ENCODE measurements at regions not wholly inside any gene's neighbourhood (a gene's known extent, or its start where the extent isn't known, plus 50 kb on each side); places are given as distances from the start of the nearest gene placed in this dataset.

- no peak for TF ChIP-seq CTCF (IDR thresholded peaks at IDR 0.05; ENCODE audit: insufficient read depth, low read depth, low read length, missing control alignments)
- DNase-seq (ENCODE audit: low read depth): no peak
- H3K4me3 ChIP-seq (ENCODE audit: low read depth, low read length): no peak overlapping the region
Observed at GRCh38 chr6:147078106-147078505, 126.1 kb upstream of the STXBP5 start.

- no peak for TF ChIP-seq CTCF (IDR thresholded peaks at IDR 0.05; ENCODE audit: insufficient read depth, low read depth, low read length, missing control alignments)
- H3K4me3 ChIP-seq (ENCODE audit: low read depth, low read length): no peak overlapping the region
- DNase-seq (ENCODE audit: low read depth): no peak
Observed at GRCh38 chr6:147078602-147079001, 125.6 kb upstream of the STXBP5 start.

DNA sequence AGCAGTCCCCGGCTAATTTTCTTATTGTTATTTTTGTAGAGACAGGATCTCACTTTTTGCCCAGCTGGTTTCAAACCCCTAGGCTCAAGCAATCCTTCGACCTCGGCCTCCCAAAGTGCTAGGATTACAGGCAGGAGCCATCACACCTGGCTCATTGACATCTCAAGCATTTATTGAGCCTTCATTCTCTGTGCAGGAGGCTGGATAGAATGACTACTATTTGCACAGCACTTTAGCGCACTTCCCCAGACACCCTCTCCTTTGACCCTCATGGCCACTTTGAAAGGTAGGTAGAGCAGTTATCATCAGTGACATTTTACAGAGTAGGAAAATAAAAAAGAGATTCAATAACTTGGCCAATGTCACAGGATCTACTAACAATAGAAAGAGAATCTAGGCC is 124.0 kb upstream of the STXBP5 start:
- TF ChIP-seq CTCF (IDR thresholded peaks at IDR 0.05; ENCODE audit: insufficient read depth, low read depth, low read length, missing control alignments): no peak
- DNase-seq (ENCODE audit: low read depth): no peak
- no peak overlapping the region for H3K4me3 ChIP-seq (ENCODE audit: low read depth, low read length)

DNA sequence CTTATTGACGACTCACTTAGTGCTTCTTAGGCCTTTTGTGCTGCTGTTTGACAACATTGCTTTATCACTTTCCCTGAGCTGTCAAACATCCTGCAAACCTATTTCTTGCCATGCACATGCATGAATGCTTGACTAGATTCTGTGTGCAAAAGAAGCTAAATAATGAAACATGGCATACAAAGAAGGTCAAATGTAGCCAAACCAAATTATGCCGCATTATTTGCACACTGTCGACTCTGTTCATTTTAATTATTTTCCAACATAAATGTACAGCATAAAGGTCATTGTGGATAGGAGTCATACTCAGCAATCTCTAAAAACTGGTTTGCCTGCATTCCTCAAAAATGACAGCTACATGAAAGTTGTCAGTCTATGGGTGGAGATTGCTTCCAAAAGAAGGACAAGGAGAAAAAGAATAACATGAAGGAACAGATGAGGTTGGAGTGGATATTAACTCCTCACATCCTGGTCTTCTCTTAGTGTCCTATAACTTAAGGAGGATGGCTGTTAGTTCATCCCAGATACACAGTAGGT is 123.1 kb upstream of the STXBP5 start:
- DNase-seq (ENCODE audit: low read depth): no peak
- no peak for TF ChIP-seq CTCF (IDR thresholded peaks at IDR 0.05; ENCODE audit: insufficient read depth, low read depth, low read length, missing control alignments)
- H3K4me3 ChIP-seq (ENCODE audit: low read depth, low read length): no peak overlapping the region

- TF ChIP-seq CTCF (IDR thresholded peaks at IDR 0.05; ENCODE audit: insufficient read depth, low read depth, low read length, missing control alignments): no peak
- no peak overlapping the region for H3K4me3 ChIP-seq (ENCODE audit: low read depth, low read length)
- no peak for DNase-seq (ENCODE audit: low read depth)
Observed at GRCh38 chr6:147087641-147088040, 116.6 kb upstream of the STXBP5 start.

DNA sequence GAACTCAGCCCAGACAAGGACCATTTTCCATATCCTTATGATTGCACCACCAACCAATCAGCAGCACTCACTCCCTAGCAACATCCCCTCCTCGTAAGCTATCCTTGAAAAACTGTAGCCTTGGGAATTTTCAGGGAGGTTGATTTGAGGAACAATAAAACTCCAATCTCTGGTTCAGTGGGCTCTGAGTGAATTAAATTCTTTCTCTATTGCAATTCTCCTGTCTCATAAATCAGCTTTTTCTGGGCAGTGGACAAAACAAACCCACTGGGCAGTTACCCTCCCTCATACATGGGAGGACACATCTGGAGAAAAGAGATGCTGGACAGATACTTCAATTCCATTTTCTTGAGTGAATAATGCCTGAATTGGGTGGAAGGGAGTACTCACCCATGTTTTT is 115.4 kb upstream of the STXBP5 start:
- no peak overlapping the region for H3K4me3 ChIP-seq (ENCODE audit: low read depth, low read length)
- DNase-seq (ENCODE audit: low read depth): no peak
- no peak for TF ChIP-seq CTCF (IDR thresholded peaks at IDR 0.05; ENCODE audit: insufficient read depth, low read depth, low read length, missing control alignments)

GRCh38 chr6:147095316-147095715 is 108.9 kb upstream of the STXBP5 start:
- no peak for DNase-seq (ENCODE audit: low read depth)
- no peak overlapping the region for H3K4me3 ChIP-seq (ENCODE audit: low read depth, low read length)
- no peak for TF ChIP-seq CTCF (IDR thresholded peaks at IDR 0.05; ENCODE audit: insufficient read depth, low read depth, low read length, missing control alignments)

Data from GM12865 (cell line).